Embryonic facial prominence (tissue), 1 donor: ENCODE measurements at regions not wholly inside any gene's neighbourhood (a gene's known extent, or its start where the extent isn't known, plus 50 kb on each side); places are given as distances from the start of the nearest gene placed in this dataset.

ENCODE experiments used
- DNase-seq: peaks from one replicate; pipeline ENCODE4 v3.0.0-alpha.2; 2016; ENCODE audit errors: extremely low spot score

- no peak for DNase-seq
Measured at GRCh38 chr2:212708355-212708754, 169.8 kb upstream of the ERBB4 start.

- no peak for DNase-seq
Measured at GRCh38 chr2:212695426-212695825, 156.8 kb upstream of the ERBB4 start.

- DNase-seq = no peak
Measured at GRCh38 chr2:212694398-212694797, 155.8 kb upstream of the ERBB4 start.

GRCh38 chr2:212692466-212692865 lies 153.9 kb upstream of the ERBB4 start:
- DNase-seq = no peak

GRCh38 chr2:212686285-212686895 lies 147.8 kb upstream of the ERBB4 start:
- DNase-seq = peak; percentile 46

GRCh38 chr2:212683346-212684097 lies 144.9 kb upstream of the ERBB4 start:
- no peak for DNase-seq

- DNase-seq = no peak
Measured at GRCh38 chr2:212682937-212683336, 144.3 kb upstream of the ERBB4 start.

- DNase-seq = no peak
Measured at GRCh38 chr2:212677466-212677865, 138.9 kb upstream of the ERBB4 start.

- DNase-seq = no peak
Measured at GRCh38 chr2:212672186-212672585, 133.6 kb upstream of the ERBB4 start.

- no peak for DNase-seq
Measured at GRCh38 chr2:212669761-212670160, 131.2 kb upstream of the ERBB4 start.

- DNase-seq = no peak
Measured at GRCh38 chr2:212667751-212668316, 129.2 kb upstream of the ERBB4 start.

- DNase-seq = no peak
Measured at GRCh38 chr2:212665948-212666347, 127.3 kb upstream of the ERBB4 start.

GRCh38 chr2:212659441-212659840 lies 120.8 kb upstream of the ERBB4 start:
- no peak for DNase-seq

GRCh38 chr2:212649646-212650045 lies 111.0 kb upstream of the ERBB4 start:
- no peak for DNase-seq

- DNase-seq = no peak
Measured at GRCh38 chr2:212646698-212647366, 108.2 kb upstream of the ERBB4 start.

- DNase-seq = no peak
Measured at GRCh38 chr2:212644195-212644837, 105.7 kb upstream of the ERBB4 start.

GRCh38 chr2:212640428-212640827 lies 101.8 kb upstream of the ERBB4 start:
- no peak for DNase-seq

GRCh38 chr2:212638694-212639093 lies 100.1 kb upstream of the ERBB4 start:
- no peak for DNase-seq

- DNase-seq = no peak
Measured at GRCh38 chr2:212628586-212628985, 90.0 kb upstream of the ERBB4 start.

- no peak for DNase-seq
Measured at GRCh38 chr2:212626371-212626918, 87.8 kb upstream of the ERBB4 start.

- no peak for DNase-seq
Measured at GRCh38 chr2:212619954-212620353, 81.4 kb upstream of the ERBB4 start.

GRCh38 chr2:212618636-212619035 lies 80.0 kb upstream of the ERBB4 start:
- no peak for DNase-seq
